Stimulated activated CD8-positive, alpha-beta memory T cell treated with anti-CD3 and anti-CD28 coated beads, Interleukin-7, amount 100 ng/mL, for 1 hour (primary cell): ENCODE measurements at regions not wholly inside any gene's neighbourhood (a gene's known extent, or its start where the extent isn't known, plus 50 kb on each side); places are given as distances from the start of the nearest gene placed in this dataset.
"Not testable (repeated sequence)": the region's sequence is repeated elsewhere in the genome, so short reads cannot be mapped to it uniquely, and the experiment has no call there.

ENCODE experiments used
- DNase-seq, 2 donors: peaks; one replicate each; pipeline ENCODE4 v3.0.0-alpha.2; 2020; ENCODE audit warnings: low read depth in 2 of 2

DNA sequence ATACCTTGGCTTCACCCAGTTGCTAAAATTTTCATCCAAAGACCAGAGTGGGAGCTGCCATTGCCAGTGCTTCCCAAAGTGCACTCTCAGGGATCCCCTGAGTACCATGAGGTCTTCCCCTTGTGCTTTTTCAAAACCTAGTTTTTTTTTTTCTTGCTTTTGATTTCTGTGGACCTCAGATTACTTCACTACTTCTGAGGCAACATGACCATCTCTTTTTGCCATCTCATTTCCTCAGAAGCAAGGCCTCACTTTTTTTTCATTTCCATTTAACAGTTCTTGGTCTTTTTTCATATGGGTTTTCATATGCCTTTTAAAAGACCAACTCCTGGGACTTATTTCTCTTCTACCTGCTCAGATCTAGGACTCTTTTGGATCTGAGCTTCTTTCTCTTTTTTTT is 64.1 kb upstream of the MMS22L start:
- DNase-seq = no peak

- DNase-seq = no peak
These were observed 78.3 kb upstream of the MMS22L start for GRCh38 chr6:97361286-97361685.

GRCh38 chr6:97364327-97364726 is 81.3 kb upstream of the MMS22L start:
- no peak for DNase-seq

- not testable (repeated sequence) for DNase-seq
These were observed 99.1 kb upstream of the MMS22L start for GRCh38 chr6:97382071-97382470.

DNA sequence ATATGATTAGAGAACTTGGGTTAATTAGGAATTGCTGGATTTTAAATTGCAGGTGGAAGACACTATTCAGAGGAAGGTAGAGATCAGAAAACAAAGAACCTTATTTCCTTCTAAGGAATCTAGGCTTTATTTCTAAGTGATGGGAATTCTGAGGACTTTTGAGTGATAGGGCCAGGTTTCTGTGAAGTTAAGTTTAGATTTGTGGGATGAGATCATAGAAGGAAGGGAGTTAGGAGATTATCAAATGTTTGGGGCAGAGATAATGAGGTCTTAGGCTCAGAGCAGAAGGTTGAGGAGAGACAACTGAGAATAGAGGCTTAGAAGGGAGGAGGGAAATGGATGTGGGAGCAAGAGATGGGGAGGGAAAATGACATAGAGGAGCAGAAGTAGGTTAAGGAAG is 109.7 kb upstream of the MMS22L start:
- DNase-seq = no peak

DNA sequence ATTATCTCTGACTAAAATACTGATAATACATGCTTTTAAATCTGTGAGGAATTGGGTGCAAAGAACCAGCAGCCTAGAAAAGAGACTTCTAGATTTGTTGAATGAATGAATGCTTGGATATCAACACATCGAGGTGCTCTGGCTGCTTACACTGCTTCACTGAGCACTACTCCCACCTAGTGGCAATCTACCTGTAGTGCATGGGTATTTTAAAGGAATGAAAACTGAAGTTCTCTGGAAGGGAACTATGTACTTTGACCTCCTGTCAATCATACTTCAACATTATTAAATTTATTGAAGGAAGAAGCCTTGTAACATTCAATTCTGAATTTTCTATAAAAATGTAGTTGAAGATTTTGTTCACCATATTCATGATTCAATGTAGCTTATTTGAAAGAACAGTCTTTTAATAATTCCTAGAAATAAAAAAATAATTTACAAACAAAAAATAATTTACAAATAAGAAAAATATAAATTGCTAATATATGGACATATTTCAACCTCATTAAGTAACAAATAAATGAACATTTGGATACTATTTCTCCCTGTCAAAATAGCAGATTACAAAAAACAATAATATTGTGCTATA is 111.2 kb upstream of the MMS22L start:
- DNase-seq = peak; percentile 1 to 5

DNA sequence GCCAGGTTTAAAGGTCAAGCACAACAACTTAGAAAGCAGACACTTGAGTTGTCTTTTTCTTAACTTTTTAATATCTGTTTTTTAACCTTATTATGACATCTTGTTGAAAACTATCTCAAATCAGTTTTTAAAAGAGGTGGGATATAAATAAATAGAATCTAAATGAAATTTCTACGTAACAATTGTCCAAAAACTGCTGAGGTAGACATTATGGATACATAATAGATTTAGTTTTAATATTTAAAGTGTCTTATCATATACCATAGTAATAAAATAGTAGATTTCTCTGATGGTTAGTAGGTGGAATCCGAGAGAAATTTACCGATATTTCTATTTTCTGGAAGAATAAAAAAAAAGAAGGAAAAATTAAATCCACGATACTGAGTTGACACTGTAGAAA is 113.9 kb upstream of the MMS22L start:
- DNase-seq = no peak

GRCh38 chr6:97399208-97399607 is 116.2 kb upstream of the MMS22L start:
- no peak for DNase-seq

- no peak for DNase-seq
These were observed 118.5 kb upstream of the MMS22L start for GRCh38 chr6:97401533-97401932.

GRCh38 chr6:97405818-97406409 is 122.9 kb upstream of the MMS22L start:
- no peak for DNase-seq

GRCh38 chr6:97406633-97407032 is 123.6 kb upstream of the MMS22L start:
- no peak for DNase-seq

DNA sequence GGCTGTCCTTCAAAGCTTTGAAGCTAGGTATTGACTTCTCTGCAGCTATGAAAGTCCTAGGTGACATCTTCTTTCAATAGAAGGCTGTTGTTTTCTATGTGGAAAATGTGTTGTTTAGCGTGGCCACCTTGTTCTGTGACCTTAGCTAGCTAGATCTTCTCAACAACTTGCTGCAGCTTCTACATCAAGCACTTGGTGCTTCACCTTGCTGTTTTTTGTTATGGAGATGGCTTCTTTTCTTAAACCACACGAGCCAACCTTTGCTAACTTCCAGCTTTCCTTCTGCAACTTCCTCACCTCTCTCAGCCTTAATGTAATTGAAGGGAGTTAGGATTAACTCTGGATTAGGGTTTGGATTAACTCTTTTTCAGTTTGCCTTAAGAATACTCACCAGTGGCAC is 128.6 kb upstream of the MMS22L start:
- DNase-seq = no peak

DNA sequence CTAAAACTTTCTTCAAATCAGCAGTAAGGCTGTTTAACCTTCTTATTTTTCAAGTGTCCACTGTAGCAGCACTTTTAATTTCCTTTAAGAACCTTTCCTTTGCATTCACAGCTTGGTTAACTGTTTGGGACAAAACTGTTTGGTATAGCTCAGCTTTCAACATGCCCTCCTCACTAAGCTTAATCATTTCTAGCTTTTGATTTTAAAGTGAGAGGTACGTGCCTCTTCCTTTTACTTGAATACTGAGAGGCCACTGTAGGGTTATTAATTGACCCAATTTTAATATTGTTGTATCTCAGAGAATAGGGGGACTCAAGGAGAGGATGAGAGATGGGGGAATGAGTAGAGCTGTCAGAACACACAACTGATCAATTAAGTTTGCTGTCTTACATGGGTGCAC is 129.5 kb upstream of the MMS22L start:
- DNase-seq = no peak

- DNase-seq = no peak
These were observed 139.2 kb upstream of the MMS22L start for GRCh38 chr6:97422171-97422570.

DNA sequence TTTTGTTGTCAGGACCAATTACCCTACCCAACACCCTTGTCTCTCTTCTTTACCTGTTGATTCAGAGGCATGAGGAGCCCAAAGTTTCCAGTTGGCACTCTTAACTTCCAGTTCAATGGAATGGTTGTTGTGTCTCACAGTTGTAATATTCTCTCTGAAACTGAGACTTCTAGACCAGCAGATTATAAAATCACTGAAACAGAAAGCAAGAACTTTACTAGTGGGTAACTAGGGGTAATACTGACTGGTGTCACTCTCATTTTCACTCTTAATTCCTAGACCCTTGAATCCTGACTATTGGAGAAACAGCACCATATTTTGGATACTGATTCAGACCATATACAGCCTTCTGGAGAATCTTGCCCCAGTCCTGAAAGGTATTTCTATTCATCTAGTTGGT is 140.2 kb upstream of the MMS22L start:
- no peak for DNase-seq

DNA sequence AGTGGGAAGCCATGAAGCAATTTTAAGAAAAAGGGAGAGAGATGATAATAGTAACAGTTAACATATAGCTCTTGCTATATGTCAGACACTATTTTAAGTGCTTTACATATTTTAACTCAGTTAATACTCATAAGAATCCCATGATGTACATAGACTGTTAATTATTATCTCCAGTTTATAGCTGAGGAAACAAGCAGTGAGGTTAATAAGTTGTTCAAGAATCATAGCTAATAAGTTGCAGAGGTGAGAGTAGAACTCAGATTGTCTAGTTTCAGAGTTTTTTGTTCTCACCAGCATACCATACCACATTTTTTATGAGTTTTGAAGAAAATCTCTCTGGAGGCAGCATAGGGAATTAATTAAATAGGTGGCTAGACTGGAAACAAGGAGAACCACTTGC is 144.6 kb upstream of the MMS22L start:
- no peak for DNase-seq

DNA sequence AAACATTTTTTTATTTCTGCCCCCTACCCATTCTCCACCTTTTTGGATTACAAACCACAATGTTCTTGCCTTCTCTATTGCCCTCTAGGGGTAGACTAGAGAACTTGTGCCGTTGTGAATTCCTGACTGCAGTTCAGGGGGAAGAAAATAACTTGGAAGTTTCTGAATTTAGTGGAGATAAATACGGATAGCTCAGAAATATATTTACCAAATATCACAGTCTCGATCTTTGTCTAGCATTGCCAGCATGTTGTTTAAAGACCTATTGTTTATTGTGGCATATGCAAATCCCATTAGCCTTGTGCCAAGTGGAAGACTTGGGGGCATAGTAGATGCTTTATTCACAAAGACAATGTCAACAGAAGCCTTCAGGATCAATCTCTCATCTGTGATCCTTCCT is 154.1 kb upstream of the MMS22L start:
- DNase-seq = no peak

DNA sequence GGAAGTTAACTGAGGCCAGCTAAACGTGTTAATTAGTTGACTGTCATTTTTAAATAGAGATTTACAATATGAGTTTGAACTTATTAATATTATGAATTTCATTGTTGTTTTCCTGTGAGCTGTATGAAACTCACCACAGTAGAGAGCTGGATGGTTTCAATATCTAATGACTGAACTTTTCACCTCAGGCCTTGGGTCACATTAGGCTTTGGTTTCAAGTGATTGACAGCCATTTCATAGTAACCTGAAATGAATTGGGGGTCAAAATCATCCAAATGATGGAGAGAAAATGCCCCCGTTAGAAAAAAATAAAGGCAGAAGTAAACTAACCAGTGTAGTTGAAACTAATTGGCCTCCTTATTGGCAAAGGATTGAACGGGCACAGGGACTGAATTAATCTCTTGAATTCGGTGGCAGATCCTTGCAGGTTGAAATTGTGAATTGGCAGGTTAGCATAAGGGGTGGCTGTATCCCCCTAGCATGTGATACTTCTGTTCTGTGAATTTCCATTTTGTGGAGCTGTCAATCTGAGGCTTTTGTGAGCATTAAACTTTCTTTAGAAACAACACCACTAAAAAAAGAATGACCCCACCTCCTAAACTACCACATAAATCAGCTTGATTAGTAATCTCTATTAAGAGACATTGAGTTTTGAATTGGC is 155.1 kb upstream of the MMS22L start:
- no peak for DNase-seq

DNA sequence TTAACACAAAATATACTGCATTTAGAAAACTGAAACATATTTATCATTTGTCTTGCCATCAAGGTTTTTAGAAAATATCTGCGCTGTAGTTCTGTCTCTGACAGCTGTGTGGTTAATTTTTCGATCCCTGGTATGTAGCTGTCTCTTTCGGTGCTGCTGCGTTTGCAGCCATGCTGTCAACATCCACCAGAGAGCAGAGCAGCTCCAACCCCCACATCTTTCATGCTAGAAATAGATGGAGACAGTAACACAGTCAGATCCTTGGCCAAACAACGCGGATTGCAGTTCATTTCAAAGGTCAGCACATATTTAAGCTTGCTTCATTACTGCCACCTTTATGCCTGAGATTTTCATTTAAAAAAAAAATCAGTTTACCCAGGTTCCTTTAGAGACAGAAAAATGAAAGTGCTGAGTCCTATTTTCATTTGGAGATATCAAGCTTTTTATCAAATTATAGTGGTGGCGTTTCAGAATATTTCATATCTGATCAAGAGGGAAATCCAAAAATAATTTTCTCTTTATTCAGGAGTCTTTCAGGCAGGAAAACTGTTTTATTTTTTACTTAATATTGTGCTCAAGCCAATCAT is 157.7 kb upstream of the MMS22L start:
- DNase-seq = no peak

- DNase-seq = no peak
These were observed 160.5 kb upstream of the MMS22L start for GRCh38 chr6:97443408-97444080.

GRCh38 chr6:97445407-97445806 is 162.4 kb upstream of the MMS22L start:
- DNase-seq = no peak

DNA sequence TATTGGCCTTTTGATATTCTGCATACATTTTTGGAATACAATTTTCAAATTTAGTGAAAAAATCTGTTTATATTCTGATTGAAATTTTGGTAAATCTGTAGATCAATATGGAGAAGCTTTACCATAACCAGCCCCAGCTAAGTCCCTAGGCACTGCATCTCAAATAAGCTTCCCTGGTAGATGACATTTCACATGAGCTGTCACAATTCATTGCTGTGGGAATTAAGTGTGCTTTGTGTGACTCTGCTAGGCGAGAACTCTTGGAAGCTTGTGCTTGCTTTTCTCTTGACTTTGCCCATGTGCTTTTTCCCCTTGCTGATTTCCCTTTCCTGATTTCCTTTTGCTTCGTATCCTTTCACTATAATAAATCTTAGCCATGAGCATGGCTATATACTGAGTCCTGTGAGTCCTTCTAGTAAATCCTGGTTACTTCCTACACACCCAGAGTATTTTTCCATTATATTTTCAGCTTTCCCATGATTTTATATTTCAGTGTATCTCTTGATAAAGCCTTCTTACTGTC is 166.5 kb upstream of the MMS22L start:
- no peak for DNase-seq
